Osteoblast (primary cell): ENCODE measurements at regions not wholly inside any gene's neighbourhood (a gene's known extent, or its start where the extent isn't known, plus 50 kb on each side); places are given as distances from the start of the nearest gene placed in this dataset.

ENCODE experiments used
- DNase-seq: peaks from one replicate; pipeline ENCODE4 v3.0.0; 2011; ENCODE audit warnings: low spot score, mixed read lengths; ENCODE audit not compliant: insufficient read length; ENCODE audit errors: missing footprints
- H2AFZ ChIP-seq: 2 replicates; pipeline ENCODE4 v1.6.0; 2011; ENCODE audit warnings: mild to moderate bottlenecking, low read length
- H3K27ac ChIP-seq: 2 replicates; pipeline ENCODE4 v1.5.1; 2011; ENCODE audit warnings: mild to moderate bottlenecking, low read depth, low read length, moderate library complexity
- H3K27me3 ChIP-seq: 2 replicates; pipeline ENCODE4 v1.6.0; 2012; ENCODE audit warnings: mild to moderate bottlenecking, control low read depth, inconsistent platforms, low read length, moderate library complexity; ENCODE audit not compliant: insufficient read depth
- H3K36me3 ChIP-seq: 2 replicates; pipeline ENCODE4 v1.5.1; 2011; ENCODE audit warnings: mild to moderate bottlenecking, low read length, control low read depth, moderate library complexity; ENCODE audit not compliant: insufficient read depth
- H3K4me1 ChIP-seq: 2 replicates; pipeline ENCODE4 v1.5.1; 2011; ENCODE audit warnings: mild to moderate bottlenecking, low read length, control low read depth, moderate library complexity; ENCODE audit not compliant: insufficient read depth
- H3K4me2 ChIP-seq: 2 replicates; pipeline ENCODE4 v1.6.0; 2011; ENCODE audit warnings: mild to moderate bottlenecking, low read length; ENCODE audit not compliant: insufficient read depth
- H3K4me3 ChIP-seq: fragments of 200-600 bp; sonication (generic); 3 replicates; pipeline ENCODE4 v1.5.1; 2012; ENCODE audit warnings: mild to moderate bottlenecking, low read length, inconsistent platforms; ENCODE audit not compliant: insufficient read depth
- H3K79me2 ChIP-seq: 2 replicates; pipeline ENCODE4 v1.6.0; 2012; ENCODE audit warnings: mild to moderate bottlenecking, low read length, control low read depth, inconsistent platforms; ENCODE audit not compliant: insufficient read depth
- H3K9me3 ChIP-seq: 2 replicates; pipeline ENCODE4 v1.5.1; 2011; ENCODE audit warnings: low read depth, low read length, control low read depth
- H4K20me1 ChIP-seq: 2 replicates; pipeline ENCODE4 v1.6.0; 2012; ENCODE audit warnings: mild to moderate bottlenecking, low read length, control low read depth; ENCODE audit not compliant: insufficient read depth
- TF ChIP-seq, protein P1 (sequence below): IDR thresholded peaks from 2 replicates; pipeline ENCODE4 v1.5.1; 2011; ENCODE audit warnings: mild to moderate bottlenecking, low read depth, low read length, moderate library complexity; ENCODE audit errors: extremely low read depth

DNA sequence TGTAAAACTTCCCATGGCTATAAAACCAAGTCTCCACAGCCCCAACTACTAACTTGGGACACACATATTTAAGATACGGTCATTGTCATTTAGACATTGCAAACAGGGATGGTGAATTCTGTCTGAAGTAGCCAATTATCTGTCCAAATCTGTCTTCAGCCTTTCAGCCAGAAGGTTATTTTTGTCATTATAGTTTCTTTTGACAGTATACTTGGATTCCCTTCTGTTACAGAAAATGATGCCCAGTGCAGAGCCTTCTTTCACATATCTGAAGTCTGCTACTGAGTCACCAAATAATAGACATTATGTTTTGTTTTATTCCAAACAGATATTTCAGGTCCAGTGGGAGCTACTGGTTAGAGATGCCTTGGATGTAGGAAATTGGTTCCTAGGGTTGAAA, 452.4 kb upstream of the HTR2A start:
- Histone ChIP-seq H3K36me3 (no peaks in the 10 kb centered on the region), H3K27me3 (no peaks in the 10 kb centered on the region), H3K27ac (no peak overlapping the region), H3K4me2 (no peak overlapping the region), H3K79me2 (no peaks in the 10 kb centered on the region), H3K4me3 (no peak overlapping the region), H2AFZ (no peak overlapping the region), H4K20me1 (no peaks in the 10 kb centered on the region), H3K4me1 (no peaks in the 10 kb centered on the region), H3K9me3 (no peaks in the 10 kb centered on the region)
- no peak for DNase-seq
- TF ChIP-seq, protein P1, sequence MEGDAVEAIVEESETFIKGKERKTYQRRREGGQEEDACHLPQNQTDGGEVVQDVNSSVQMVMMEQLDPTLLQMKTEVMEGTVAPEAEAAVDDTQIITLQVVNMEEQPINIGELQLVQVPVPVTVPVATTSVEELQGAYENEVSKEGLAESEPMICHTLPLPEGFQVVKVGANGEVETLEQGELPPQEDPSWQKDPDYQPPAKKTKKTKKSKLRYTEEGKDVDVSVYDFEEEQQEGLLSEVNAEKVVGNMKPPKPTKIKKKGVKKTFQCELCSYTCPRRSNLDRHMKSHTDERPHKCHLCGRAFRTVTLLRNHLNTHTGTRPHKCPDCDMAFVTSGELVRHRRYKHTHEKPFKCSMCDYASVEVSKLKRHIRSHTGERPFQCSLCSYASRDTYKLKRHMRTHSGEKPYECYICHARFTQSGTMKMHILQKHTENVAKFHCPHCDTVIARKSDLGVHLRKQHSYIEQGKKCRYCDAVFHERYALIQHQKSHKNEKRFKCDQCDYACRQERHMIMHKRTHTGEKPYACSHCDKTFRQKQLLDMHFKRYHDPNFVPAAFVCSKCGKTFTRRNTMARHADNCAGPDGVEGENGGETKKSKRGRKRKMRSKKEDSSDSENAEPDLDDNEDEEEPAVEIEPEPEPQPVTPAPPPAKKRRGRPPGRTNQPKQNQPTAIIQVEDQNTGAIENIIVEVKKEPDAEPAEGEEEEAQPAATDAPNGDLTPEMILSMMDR = no peak

GRCh38 chr13:47337781-47338507, 441.1 kb upstream of the HTR2A start:
- H3K4me1 ChIP-seq = peaks cover 9% of the 10 kb centered on the region
- H3K79me2 ChIP-seq = no peaks in the 10 kb centered on the region
- peak overlapping the region; percentile 28 for H3K4me3 ChIP-seq
- H2AFZ ChIP-seq = peak overlapping the region; percentile 62
- no peaks in the 10 kb centered on the region for H3K9me3 ChIP-seq
- peak overlapping the region; percentile 45 for H3K27ac ChIP-seq
- DNase-seq = no peak
- no peaks in the 10 kb centered on the region for H4K20me1 ChIP-seq
- peak overlapping the region; percentile 67 for H3K4me2 ChIP-seq
- H3K27me3 ChIP-seq = no peaks in the 10 kb centered on the region
- H3K36me3 ChIP-seq = no peaks in the 10 kb centered on the region
- TF ChIP-seq, protein P1 = no peak

GRCh38 chr13:47334173-47334572, 437.3 kb upstream of the HTR2A start:
- no peaks in the 10 kb centered on the region for H3K79me2 ChIP-seq
- no peaks in the 10 kb centered on the region for H3K27me3 ChIP-seq
- no peak overlapping the region for H3K4me3 ChIP-seq
- no peak overlapping the region for H2AFZ ChIP-seq
- H3K27ac ChIP-seq = peak overlapping the region; percentile 16
- H3K4me1 ChIP-seq = peaks cover 9% of the 10 kb centered on the region
- no peaks in the 10 kb centered on the region for H3K36me3 ChIP-seq
- H3K4me2 ChIP-seq = peak overlapping the region; percentile 40
- TF ChIP-seq, protein P1 = no peak
- H3K9me3 ChIP-seq = no peaks in the 10 kb centered on the region
- peak; percentile 68 for DNase-seq
- H4K20me1 ChIP-seq = no peaks in the 10 kb centered on the region

DNA sequence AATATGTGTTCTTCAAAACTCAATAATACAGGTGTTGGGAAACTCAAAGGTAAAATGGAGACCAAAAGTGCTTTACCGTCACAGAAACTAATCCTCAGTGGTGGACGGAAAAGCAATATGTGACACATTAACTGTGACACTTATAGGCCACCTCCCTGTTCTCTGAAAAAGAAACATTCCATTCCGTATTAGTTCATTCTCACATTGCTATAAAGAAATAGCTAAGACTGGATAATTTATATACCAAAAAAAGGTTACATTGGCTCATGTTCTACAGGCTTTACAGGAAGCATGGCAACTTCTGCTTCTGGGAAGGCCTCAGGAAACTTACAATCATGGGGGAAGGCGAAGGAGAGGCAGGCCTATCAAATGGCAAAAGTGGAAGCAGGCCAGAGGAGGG, 435.3 kb upstream of the HTR2A start:
- DNase-seq = no peak
- no peak overlapping the region for H2AFZ ChIP-seq

More for the DNA sequence above, 435.3 kb upstream of the HTR2A start:
- Histone ChIP-seq H3K4me3 (no peak overlapping the region), H4K20me1 (no peaks in the 10 kb centered on the region), H3K79me2 (no peaks in the 10 kb centered on the region), H3K27me3 (no peaks in the 10 kb centered on the region), H3K36me3 (no peaks in the 10 kb centered on the region), H3K4me1 (no peaks in the 10 kb centered on the region), H3K9me3 (no peaks in the 10 kb centered on the region), H3K4me2 (no peak overlapping the region), H3K27ac (no peak overlapping the region)
- TF ChIP-seq, protein P1 = no peak
